ENCODE measurements at regions not wholly inside any gene's neighbourhood (a gene's known extent, or its start where the extent isn't known, plus 50 kb on each side); places are given as distances from the start of the nearest gene placed in this dataset.

DNA sequence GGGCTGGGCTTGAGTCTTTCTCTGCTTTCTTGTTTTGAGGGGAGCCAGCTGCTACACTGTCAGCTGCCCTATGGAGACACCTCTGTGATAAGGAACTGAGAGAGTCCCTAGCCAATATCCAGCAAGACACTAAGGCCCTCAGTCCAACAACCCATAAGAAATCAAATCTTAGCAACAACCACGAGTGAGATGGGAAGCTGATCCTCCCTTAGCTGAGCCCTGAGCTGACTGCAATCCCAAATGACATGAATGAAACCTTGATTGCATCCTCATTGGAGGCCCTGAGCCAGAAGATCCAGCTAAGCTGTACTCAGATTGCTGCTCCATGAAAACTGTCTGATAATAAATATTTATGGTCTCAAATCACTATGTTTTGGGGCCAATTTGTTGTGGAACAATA, 302.1 kb upstream of the MME start:
- TF ChIP-seq, protein P1, sequence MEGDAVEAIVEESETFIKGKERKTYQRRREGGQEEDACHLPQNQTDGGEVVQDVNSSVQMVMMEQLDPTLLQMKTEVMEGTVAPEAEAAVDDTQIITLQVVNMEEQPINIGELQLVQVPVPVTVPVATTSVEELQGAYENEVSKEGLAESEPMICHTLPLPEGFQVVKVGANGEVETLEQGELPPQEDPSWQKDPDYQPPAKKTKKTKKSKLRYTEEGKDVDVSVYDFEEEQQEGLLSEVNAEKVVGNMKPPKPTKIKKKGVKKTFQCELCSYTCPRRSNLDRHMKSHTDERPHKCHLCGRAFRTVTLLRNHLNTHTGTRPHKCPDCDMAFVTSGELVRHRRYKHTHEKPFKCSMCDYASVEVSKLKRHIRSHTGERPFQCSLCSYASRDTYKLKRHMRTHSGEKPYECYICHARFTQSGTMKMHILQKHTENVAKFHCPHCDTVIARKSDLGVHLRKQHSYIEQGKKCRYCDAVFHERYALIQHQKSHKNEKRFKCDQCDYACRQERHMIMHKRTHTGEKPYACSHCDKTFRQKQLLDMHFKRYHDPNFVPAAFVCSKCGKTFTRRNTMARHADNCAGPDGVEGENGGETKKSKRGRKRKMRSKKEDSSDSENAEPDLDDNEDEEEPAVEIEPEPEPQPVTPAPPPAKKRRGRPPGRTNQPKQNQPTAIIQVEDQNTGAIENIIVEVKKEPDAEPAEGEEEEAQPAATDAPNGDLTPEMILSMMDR (IDR thresholded peaks at IDR 0.05): no peak
- no peak for TF ChIP-seq POLR2A (IDR thresholded peaks at IDR 0.05)

All from lower leg skin (tissue), 3 donors.